Smooth muscle cell (in vitro differentiated cells): ENCODE measurements at regions not wholly inside any gene's neighbourhood (a gene's known extent, or its start where the extent isn't known, plus 50 kb on each side); places are given as distances from the start of the nearest gene placed in this dataset.

ENCODE experiments used
- DNase-seq: peaks from one replicate; lab custom pipeline; 2025; ENCODE audit not compliant: unreplicated experiment; lab: John Stamatoyannopoulos, UW
- H2AFZ ChIP-seq: fragments of 200-600 bp; sonication (generic); 2 replicates; pipeline ENCODE4 v1.6.0; 2016; ENCODE audit warnings: antibody characterized with exemption, low read depth, mild to moderate bottlenecking
- H3F3A ChIP-seq: fragments of 200-600 bp; sonication (generic); 2 replicates; pipeline ENCODE4 v1.6.0; 2017; ENCODE audit warnings: antibody characterized with exemption, low read depth
- H3K27ac ChIP-seq: fragments of 200-600 bp; sonication (generic); 2 replicates; pipeline ENCODE4 v1.5.1; 2016; ENCODE audit warnings: low read depth, mild to moderate bottlenecking
- H3K27me3 ChIP-seq: fragments of 200-600 bp; sonication (generic); 2 replicates; pipeline ENCODE4 v1.6.1; 2016; ENCODE audit warnings: low read depth, mild to moderate bottlenecking
- H3K36me3 ChIP-seq: fragments of 200-600 bp; sonication (generic); 2 replicates; pipeline ENCODE4 v1.5.1; 2016; ENCODE audit warnings: low read depth
- H3K4me1 ChIP-seq: fragments of 200-600 bp; sonication (generic); 2 replicates; pipeline ENCODE4 v1.5.1; 2016; ENCODE audit warnings: low read depth
- H3K4me2 ChIP-seq: fragments of 200-600 bp; sonication (generic); 2 replicates; pipeline ENCODE4 v1.6.0; 2016; ENCODE audit warnings: mild to moderate bottlenecking
- H3K4me3 ChIP-seq: fragments of 200-600 bp; sonication (generic); 2 replicates; pipeline ENCODE4 v1.5.1; 2016; ENCODE audit warnings: mild to moderate bottlenecking
- H3K79me2 ChIP-seq: fragments of 200-600 bp; sonication (generic); 2 replicates; pipeline ENCODE4 v1.6.0; 2016; ENCODE audit warnings: low read depth, mild to moderate bottlenecking
- H3K9ac ChIP-seq: fragments of 200-600 bp; sonication (generic); 2 replicates; pipeline ENCODE4 v1.6.0; 2016; ENCODE audit warnings: low read depth
- H3K9me3 ChIP-seq: fragments of 200-600 bp; sonication (generic); replicated peaks from 2 replicates; pipeline ENCODE4 v1.5.1; 2016; ENCODE audit warnings: low read depth
- H4K20me1 ChIP-seq: fragments of 200-600 bp; sonication (generic); 2 replicates; pipeline ENCODE4 v1.6.0; 2016; ENCODE audit warnings: low read depth
- CTCF ChIP-seq: fragments of 200-600 bp; sonication (generic); IDR thresholded peaks from 2 replicates; pipeline ENCODE4 v1.5.1; 2017; ENCODE audit warnings: borderline replicate concordance, mild to moderate bottlenecking, antibody characterized with exemption; ENCODE audit not compliant: insufficient read depth, poor library complexity, severe bottlenecking
- WGBS: methylation state at CpG from one replicate; pipeline ENCODE4 v1.1.7; 2016; ENCODE audit warnings: low lambda C conversion rate; 5-methylcytosine and 5-hydroxymethylcytosine counted together

- H3K9me3 ChIP-seq: no peaks in the 10 kb centered on the region
- WGBS: 50% methylated on average over 1 of the region's 1 CpG
- no peaks in the 10 kb centered on the region for H3F3A ChIP-seq
- H4K20me1 ChIP-seq: no peaks in the 10 kb centered on the region
- no peak overlapping the region for H3K27ac ChIP-seq
- H3K9ac ChIP-seq: no peak overlapping the region
- peaks cover 5% of the 10 kb centered on the region for H3K4me1 ChIP-seq
- no peaks in the 10 kb centered on the region for H3K27me3 ChIP-seq
- H3K4me2 ChIP-seq: no peak overlapping the region
- no peak for TF ChIP-seq CTCF
- no peaks in the 10 kb centered on the region for H3K36me3 ChIP-seq
- H3K79me2 ChIP-seq: no peaks in the 10 kb centered on the region
- no peak overlapping the region for H2AFZ ChIP-seq
- no peak for DNase-seq
- H3K4me3 ChIP-seq: no peak overlapping the region
Measured at GRCh38 chr13:76489274-76489673, 396.9 kb downstream of the KCTD12 start.

DNA sequence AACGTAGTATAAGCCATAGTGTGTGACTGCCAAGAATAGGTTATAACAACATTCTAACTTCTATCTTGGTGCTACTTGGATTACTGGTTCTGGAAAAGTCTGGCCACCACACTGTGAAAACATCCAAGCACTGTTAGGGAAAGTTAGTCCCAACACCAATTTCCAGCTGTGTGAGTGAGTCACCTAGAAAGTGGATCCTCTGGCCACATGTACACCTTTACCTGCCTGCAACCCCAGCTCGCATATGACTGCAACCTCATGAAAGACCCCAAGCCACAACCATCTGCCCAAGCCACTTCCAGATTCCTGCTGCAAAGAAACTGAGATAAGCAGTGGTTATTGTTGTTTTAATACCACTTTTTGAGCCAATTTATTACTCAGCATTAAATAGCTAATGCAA lies 404.5 kb downstream of the KCTD12 start:
- Histone ChIP-seq H3F3A (no peaks in the 10 kb centered on the region), H3K4me2 (no peak overlapping the region), H3K4me3 (no peak overlapping the region), H3K36me3 (no peaks in the 10 kb centered on the region), H4K20me1 (no peaks in the 10 kb centered on the region), H3K4me1 (no peaks in the 10 kb centered on the region), H3K27ac (no peak overlapping the region), H3K79me2 (no peaks in the 10 kb centered on the region), H3K9me3 (no peaks in the 10 kb centered on the region), H3K27me3 (no peaks in the 10 kb centered on the region), H2AFZ (no peak overlapping the region), H3K9ac (no peak overlapping the region)
- 59% methylated on average over 2 of the region's 2 CpGs for WGBS
- no peak for TF ChIP-seq CTCF
- DNase-seq: no peak

DNA sequence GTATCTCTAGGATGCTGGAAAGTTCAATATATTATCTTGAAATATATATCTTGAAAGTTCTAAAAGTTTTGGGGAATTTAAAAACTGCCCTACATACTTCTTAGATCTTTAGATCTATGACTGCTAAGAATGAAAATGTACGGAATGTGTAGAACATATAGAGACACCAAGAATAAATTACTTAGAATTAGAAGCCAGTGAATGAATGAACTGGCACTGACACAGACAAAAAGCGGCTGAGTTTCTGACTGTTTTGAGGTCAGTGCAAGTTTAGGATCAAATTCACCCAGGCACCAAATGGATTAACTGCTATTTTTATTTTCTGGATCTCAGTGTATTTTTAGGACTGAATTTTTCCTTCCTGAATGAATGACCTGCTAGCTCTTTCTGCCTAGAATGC lies 411.2 kb downstream of the KCTD12 start:
- no peaks in the 10 kb centered on the region for H3F3A ChIP-seq
- no peak overlapping the region for H3K4me3 ChIP-seq
- peak overlapping the region; percentile 4 for H3K4me2 ChIP-seq
- no peaks in the 10 kb centered on the region for H3K36me3 ChIP-seq
- no peak for DNase-seq
- H4K20me1 ChIP-seq: no peaks in the 10 kb centered on the region
- no peaks in the 10 kb centered on the region for H3K4me1 ChIP-seq
- H3K9ac ChIP-seq: no peak overlapping the region
- no peak overlapping the region for H3K27ac ChIP-seq
- peak overlapping the region; percentile 30 for H2AFZ ChIP-seq
- H3K79me2 ChIP-seq: no peaks in the 10 kb centered on the region
- H3K27me3 ChIP-seq: no peaks in the 10 kb centered on the region
- no peak for TF ChIP-seq CTCF
- no peaks in the 10 kb centered on the region for H3K9me3 ChIP-seq
- 81% methylated on average over 2 of the region's 2 CpGs for WGBS

- H3K27me3 ChIP-seq: no peaks in the 10 kb centered on the region
- 90% methylated on average over 1 of the region's 1 CpG for WGBS
Measured at GRCh38 chr13:76474356-76474755, 411.8 kb downstream of the KCTD12 start.

More at GRCh38 chr13:76474356-76474755, 411.8 kb downstream of the KCTD12 start:
- no peak for TF ChIP-seq CTCF
- peak overlapping the region; percentile 4 for H3K4me2 ChIP-seq
- H3K9me3 ChIP-seq: no peaks in the 10 kb centered on the region
- DNase-seq: no peak
- no peaks in the 10 kb centered on the region for H3K4me1 ChIP-seq
- peak overlapping the region; percentile 2 for H3K27ac ChIP-seq
- no peaks in the 10 kb centered on the region for H3F3A ChIP-seq
- peak overlapping the region; percentile 30 for H2AFZ ChIP-seq
- H3K79me2 ChIP-seq: no peaks in the 10 kb centered on the region
- H3K4me3 ChIP-seq: no peak overlapping the region
- H3K9ac ChIP-seq: no peak overlapping the region
- H4K20me1 ChIP-seq: no peaks in the 10 kb centered on the region
- no peaks in the 10 kb centered on the region for H3K36me3 ChIP-seq
